CD14-positive monocyte (primary cell): ENCODE measurements at regions not wholly inside any gene's neighbourhood (a gene's known extent, or its start where the extent isn't known, plus 50 kb on each side); places are given as distances from the start of the nearest gene placed in this dataset.

Experiments
- DNase-seq, 3 donors: peaks; one replicate each; pipeline ENCODE4 v3.0.0-alpha.2; 2011 to 2022
- H2AFZ ChIP-seq: 2 replicates; pipeline ENCODE4 v1.6.0; 2012; ENCODE audit warnings: mild to moderate bottlenecking, low read depth, low read length, inconsistent platforms; ENCODE audit not compliant: insufficient read depth, poor library complexity, severe bottlenecking
- H3K27ac ChIP-seq, 2 donors: 1 replicate in 1 of 2; 2 replicates in 1 of 2; pipeline ENCODE4 v1.5.1; 2012 to 2013; ENCODE audit warnings: low read length in 2 of 2, control low read depth in 1 of 2, inconsistent platforms in 1 of 2, low read depth in 1 of 2, mild to moderate bottlenecking in 1 of 2
- H3K27me3 ChIP-seq, 2 donors: one replicate each; pipeline versions ENCODE4 v1.6.0 to v1.6.1; 2011 to 2013; ENCODE audit warnings: low read length in 2 of 2; ENCODE audit not compliant: control insufficient read depth in 2 of 2, insufficient read depth in 2 of 2
- H3K36me3 ChIP-seq, 2 donors: replicated peaks in 1 of 2; 1 replicate in 1 of 2; 2 replicates in 1 of 2; pipeline versions ENCODE4 v1.5.1 to v1.6.1; 2012 to 2013; ENCODE audit warnings: low read length in 2 of 2, control low read depth in 1 of 2, inconsistent platforms in 1 of 2, mild to moderate bottlenecking in 1 of 2; ENCODE audit not compliant: insufficient read depth in 2 of 2, control insufficient read depth in 1 of 2
- H3K4me1 ChIP-seq, 2 donors: 1 replicate in 1 of 2; 2 replicates in 1 of 2; pipeline versions ENCODE4 v1.5.1 to v1.6.1; 2012 to 2013; ENCODE audit warnings: low read length in 2 of 2, control low read depth in 1 of 2, inconsistent platforms in 1 of 2, mild to moderate bottlenecking in 1 of 2, moderate library complexity in 1 of 2; ENCODE audit not compliant: insufficient read depth in 2 of 2, control insufficient read depth in 1 of 2
- H3K4me2 ChIP-seq: replicated peaks from 2 replicates; pipeline ENCODE3; 2012; ENCODE audit warnings: low read length, moderate library complexity, mild to moderate bottlenecking; ENCODE audit not compliant: poor library complexity, severe bottlenecking; ENCODE audit errors: extremely low read depth
- H3K4me3 ChIP-seq, 3 experiments: fragments of 200-600 bp in 1 of 3; sonication (generic) in 1 of 3; replicated peaks in 1 of 3; 1 replicate in 2 of 3; 2 replicates in 1 of 3; pipeline ENCODE4 v1.5.1; 2011 to 2013; ENCODE audit warnings: low read length in 3 of 3, mild to moderate bottlenecking in 3 of 3, control low read depth in 2 of 3, low read depth in 2 of 3, inconsistent platforms in 1 of 3, moderate library complexity in 1 of 3
- H3K79me2 ChIP-seq: 2 replicates; pipeline ENCODE4 v1.6.0; 2012; ENCODE audit warnings: mild to moderate bottlenecking, control low read depth, inconsistent platforms, low read length, moderate library complexity; ENCODE audit not compliant: insufficient read depth
- H3K9ac ChIP-seq: 2 replicates; pipeline ENCODE4 v1.6.0; 2017; ENCODE audit warnings: low read length, mild to moderate bottlenecking; ENCODE audit not compliant: insufficient read depth, poor library complexity, severe bottlenecking
- H3K9me3 ChIP-seq, 2 donors: replicated peaks in 1 of 2; 1 replicate in 1 of 2; 2 replicates in 1 of 2; pipeline versions ENCODE4 v1.5.1 to v1.6.1; 2012 to 2013; ENCODE audit warnings: low read length in 2 of 2, control low read depth in 1 of 2; ENCODE audit not compliant: control insufficient read depth in 1 of 2, insufficient read depth in 1 of 2
- H4K20me1 ChIP-seq: 2 replicates; pipeline ENCODE4 v1.6.0; 2012; ENCODE audit warnings: mild to moderate bottlenecking, low read length, control low read depth, moderate library complexity; ENCODE audit not compliant: insufficient read depth
- H3K27ac Mint-ChIP-seq, 7 donors: one replicate each; pipeline ENCODE4 v1.8.0; 2020; ENCODE audit warnings: mild to moderate bottlenecking in 7 of 7, mixed read lengths in 7 of 7, moderate library complexity in 6 of 7, inconsistent platforms in 2 of 7
- H3K27me3 Mint-ChIP-seq, 3 donors: one replicate each; pipeline ENCODE4 v1.8.0; 2021 to 2022; ENCODE audit warnings: low read depth in 3 of 3, mild to moderate bottlenecking in 3 of 3, mixed read lengths in 3 of 3, moderate library complexity in 3 of 3, inconsistent platforms in 1 of 3
- H3K36me3 Mint-ChIP-seq, 2 donors: one replicate each; pipeline ENCODE4 v1.8.0; 2020; ENCODE audit warnings: mixed read lengths in 2 of 2, inconsistent platforms in 1 of 2, mild to moderate bottlenecking in 1 of 2
- H3K4me1 Mint-ChIP-seq: one replicate; pipeline ENCODE4 v1.8.0; 2020; ENCODE audit warnings: mild to moderate bottlenecking, mixed read lengths
- H3K4me3 Mint-ChIP-seq, 2 donors: one replicate each; pipeline ENCODE4 v1.8.0; 2020; ENCODE audit warnings: mild to moderate bottlenecking in 2 of 2, mixed read lengths in 2 of 2, moderate library complexity in 1 of 2
- H3K9me3 Mint-ChIP-seq, 7 donors: one replicate each; pipeline ENCODE4 v1.8.0; 2020 to 2022; ENCODE audit warnings: mixed read lengths in 7 of 7, mild to moderate bottlenecking in 6 of 7, moderate library complexity in 6 of 7, inconsistent platforms in 2 of 7
- WGBS: methylation state at CpG from one replicate; pipeline ENCODE4 v1.1.5; 2013; ENCODE audit warnings: missing lambda C conversion rate; ENCODE audit not compliant: insufficient coverage; 5-methylcytosine and 5-hydroxymethylcytosine counted together
- intact Hi-C, 2 donors: fragments of 100-400 bp; cut with micrococcal nuclease; formaldehyde crosslinking; loops; one replicate each; pipeline versions ENCODE4 v1.15.0 to v1.15.1; 2023
- TF ChIP-seq, protein P1 (sequence below): fragments of 200-600 bp; IDR thresholded peaks from one replicate; pipeline ENCODE4 v1.8.0; 2022; ENCODE audit warnings: antibody characterized with exemption, mild to moderate bottlenecking

DNA sequence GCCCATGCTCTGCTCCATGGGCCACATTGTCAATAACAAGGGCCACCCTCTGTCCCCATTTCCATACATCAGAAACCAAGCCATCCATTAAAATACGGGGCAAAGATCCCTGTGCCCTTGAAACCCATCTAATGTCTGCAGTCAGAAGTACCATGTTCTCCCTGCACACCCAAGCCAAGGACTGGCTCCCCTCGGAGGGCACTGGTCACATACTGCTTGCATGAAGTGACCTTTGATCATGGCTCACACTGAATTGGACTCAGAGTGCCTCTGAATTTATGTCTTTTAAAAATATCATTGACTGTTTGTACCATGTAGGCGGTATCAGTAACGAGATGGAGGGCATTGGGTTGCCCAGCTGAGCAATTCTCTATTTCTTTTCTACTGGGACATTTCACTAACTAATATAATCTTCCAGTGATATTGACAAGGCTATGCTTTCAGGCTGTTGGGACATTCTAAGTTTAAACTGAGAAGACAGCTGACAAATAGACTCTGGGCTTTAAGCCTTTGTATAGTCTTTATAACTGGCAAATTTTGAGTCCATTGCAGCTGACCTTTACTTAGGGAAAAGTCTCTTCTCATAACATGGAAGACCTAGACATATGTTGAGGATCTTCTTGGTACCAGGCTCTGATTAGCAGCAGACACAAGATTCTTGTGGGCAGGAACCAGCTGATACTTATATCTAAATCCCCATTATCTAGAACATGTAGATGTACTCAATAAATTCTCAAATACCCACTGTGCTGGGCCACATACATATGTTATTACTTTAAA is 214.3 kb downstream of the MYCN start:
- H3K36me3 Mint-ChIP-seq: no peaks in the 10 kb centered on the region
- no peaks in the 10 kb centered on the region for H3K27me3 ChIP-seq
- no peak overlapping the region for H2AFZ ChIP-seq
- H3K27me3 Mint-ChIP-seq: no peaks in the 10 kb centered on the region
- no peak overlapping the region for H3K27ac ChIP-seq
- TF ChIP-seq, protein P1, sequence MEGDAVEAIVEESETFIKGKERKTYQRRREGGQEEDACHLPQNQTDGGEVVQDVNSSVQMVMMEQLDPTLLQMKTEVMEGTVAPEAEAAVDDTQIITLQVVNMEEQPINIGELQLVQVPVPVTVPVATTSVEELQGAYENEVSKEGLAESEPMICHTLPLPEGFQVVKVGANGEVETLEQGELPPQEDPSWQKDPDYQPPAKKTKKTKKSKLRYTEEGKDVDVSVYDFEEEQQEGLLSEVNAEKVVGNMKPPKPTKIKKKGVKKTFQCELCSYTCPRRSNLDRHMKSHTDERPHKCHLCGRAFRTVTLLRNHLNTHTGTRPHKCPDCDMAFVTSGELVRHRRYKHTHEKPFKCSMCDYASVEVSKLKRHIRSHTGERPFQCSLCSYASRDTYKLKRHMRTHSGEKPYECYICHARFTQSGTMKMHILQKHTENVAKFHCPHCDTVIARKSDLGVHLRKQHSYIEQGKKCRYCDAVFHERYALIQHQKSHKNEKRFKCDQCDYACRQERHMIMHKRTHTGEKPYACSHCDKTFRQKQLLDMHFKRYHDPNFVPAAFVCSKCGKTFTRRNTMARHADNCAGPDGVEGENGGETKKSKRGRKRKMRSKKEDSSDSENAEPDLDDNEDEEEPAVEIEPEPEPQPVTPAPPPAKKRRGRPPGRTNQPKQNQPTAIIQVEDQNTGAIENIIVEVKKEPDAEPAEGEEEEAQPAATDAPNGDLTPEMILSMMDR: no peak
- intact Hi-C loops: no loop called here
- H3K36me3 ChIP-seq: no peaks in the 10 kb centered on the region
- H3K9ac ChIP-seq: no peak overlapping the region
- no peaks in the 10 kb centered on the region for H4K20me1 ChIP-seq
- no peaks in the 10 kb centered on the region for H3K4me1 Mint-ChIP-seq
- H3K4me2 ChIP-seq: no peak overlapping the region
- H3K27ac Mint-ChIP-seq: no peak overlapping the region
- no peaks in the 10 kb centered on the region for H3K79me2 ChIP-seq
- no peaks in the 10 kb centered on the region for H3K9me3 ChIP-seq
- no peak for DNase-seq
- no peaks in the 10 kb centered on the region for H3K4me1 ChIP-seq
- peaks cover 0 to 8% (median 0%) of the 10 kb centered on the region in 7 donors for H3K9me3 Mint-ChIP-seq
- 96% methylated on average over 2 of the region's 4 CpGs for WGBS
- no peak overlapping the region for H3K4me3 ChIP-seq
- no peak overlapping the region for H3K4me3 Mint-ChIP-seq

DNA sequence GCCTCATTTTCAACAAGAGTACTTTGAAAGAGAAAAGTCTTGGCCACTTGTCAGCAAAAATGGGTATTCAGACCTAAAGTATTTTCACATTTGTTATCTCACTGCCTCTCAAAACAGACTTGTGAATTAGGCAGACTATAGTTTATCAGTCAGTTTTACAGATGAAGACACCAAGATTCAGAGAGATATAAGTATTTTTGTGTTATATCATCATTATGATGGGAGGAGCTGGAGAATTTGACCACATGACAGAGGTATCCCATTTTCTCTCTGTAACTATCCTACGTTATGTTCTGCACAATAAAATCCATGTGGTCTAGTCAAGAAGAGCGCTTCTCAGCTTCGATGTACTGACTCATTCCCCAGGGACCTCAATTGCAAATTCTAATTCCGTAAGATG is 213.7 kb downstream of the MYCN start:
- Histone ChIP-seq H3K36me3 (no peaks in the 10 kb centered on the region), H3K4me2 (no peak overlapping the region), H4K20me1 (no peaks in the 10 kb centered on the region), H3K4me1 (no peaks in the 10 kb centered on the region), H3K27me3 (no peaks in the 10 kb centered on the region), H3K27ac (no peak overlapping the region), H3K4me3 (no peak overlapping the region), H3K9ac (no peak overlapping the region), H2AFZ (no peak overlapping the region), H3K9me3 (no peaks in the 10 kb centered on the region), H3K79me2 (no peaks in the 10 kb centered on the region)
- no peaks in the 10 kb centered on the region for H3K4me1 Mint-ChIP-seq
- 97% methylated on average over 4 of the region's 4 CpGs for WGBS
- TF ChIP-seq, protein P1: no peak
- no peak overlapping the region for H3K4me3 Mint-ChIP-seq
- H3K36me3 Mint-ChIP-seq: no peaks in the 10 kb centered on the region
- H3K9me3 Mint-ChIP-seq: peaks cover 0 to 7% (median 0%) of the 10 kb centered on the region in 7 donors
- DNase-seq: no peak
- intact Hi-C loops: no loop called here
- no peaks in the 10 kb centered on the region for H3K27me3 Mint-ChIP-seq
- no peak overlapping the region for H3K27ac Mint-ChIP-seq
